ENCODE measurements at regions not wholly inside any gene's neighbourhood (a gene's known extent, or its start where the extent isn't known, plus 50 kb on each side); places are given as distances from the start of the nearest gene placed in this dataset.
"Not testable (repeated sequence)": the region's sequence is repeated elsewhere in the genome, so short reads cannot be mapped to it uniquely, and the experiment has no call there.

- Histone ChIP-seq H3F3A (ENCODE audit: insufficient read depth, low read length) (no peaks in the 10 kb centered on the region), H3K4me3 (ENCODE audit: low read depth, low read length, poor library complexity, severe bottlenecking) (no peak overlapping the region), H4K20me1 (ENCODE audit: insufficient read depth, low read length) (no peaks in the 10 kb centered on the region), H3K9ac (ENCODE audit: low read length) (no peak overlapping the region), H2AFZ (ENCODE audit: low read length) (no peak overlapping the region), H3K9me2 (ENCODE audit: low read depth, low read length) (no peaks in the 10 kb centered on the region), H3K4me2 (ENCODE audit: low read length) (no peak overlapping the region), H3K9me3 (ENCODE audit: low read length) (no peaks in the 10 kb centered on the region), H3K27ac (ENCODE audit: low read depth, low read length, poor library complexity, severe bottlenecking) (no peak overlapping the region), H3K36me3 (ENCODE audit: insufficient read depth, low read length) (no peaks in the 10 kb centered on the region), H3K27me3 (ENCODE audit: insufficient read depth, low read length) (no peaks in the 10 kb centered on the region), H3K4me1 (ENCODE audit: insufficient read depth, low read length, severe bottlenecking) (no peaks in the 10 kb centered on the region), H3K79me2 (ENCODE audit: insufficient read depth, low read length) (no peaks in the 10 kb centered on the region)
- no peak for TF ChIP-seq CTCF (IDR thresholded peaks at IDR 0.05; ENCODE audit: low read length)
- TF ChIP-seq EZH2 (IDR thresholded peaks at IDR 0.05; ENCODE audit: borderline replicate concordance, low read length): no peak
Observed at GRCh38 chrX:19237901-19238300, 105.8 kb upstream of the PDHA1 start.

GRCh38 chrX:19243431-19243830, 100.3 kb upstream of the PDHA1 start:
- Histone ChIP-seq H3K9me2 (ENCODE audit: low read depth, low read length) (no peaks in the 10 kb centered on the region), H3K27me3 (ENCODE audit: insufficient read depth, low read length) (no peaks in the 10 kb centered on the region), H3K4me2 (ENCODE audit: low read length) (no peak overlapping the region), H3F3A (ENCODE audit: insufficient read depth, low read length) (no peaks in the 10 kb centered on the region), H3K27ac (ENCODE audit: low read depth, low read length, poor library complexity, severe bottlenecking) (no peak overlapping the region), H3K4me3 (ENCODE audit: low read depth, low read length, poor library complexity, severe bottlenecking) (no peak overlapping the region), H4K20me1 (ENCODE audit: insufficient read depth, low read length) (no peaks in the 10 kb centered on the region), H3K9ac (ENCODE audit: low read length) (no peak overlapping the region), H3K79me2 (ENCODE audit: insufficient read depth, low read length) (no peaks in the 10 kb centered on the region), H3K9me3 (ENCODE audit: low read length) (no peaks in the 10 kb centered on the region), H2AFZ (ENCODE audit: low read length) (no peak overlapping the region), H3K36me3 (ENCODE audit: insufficient read depth, low read length) (no peaks in the 10 kb centered on the region), H3K4me1 (ENCODE audit: insufficient read depth, low read length, severe bottlenecking) (no peaks in the 10 kb centered on the region)
- TF ChIP-seq EZH2 (IDR thresholded peaks at IDR 0.05; ENCODE audit: borderline replicate concordance, low read length) (no peak), CTCF (IDR thresholded peaks at IDR 0.05; ENCODE audit: low read length) (no peak)

GRCh38 chrX:19244921-19245320, 98.8 kb upstream of the PDHA1 start:
- not testable (repeated sequence) for H2AFZ ChIP-seq (ENCODE audit: low read length); H3K9ac ChIP-seq (ENCODE audit: low read length); H3K36me3 ChIP-seq (ENCODE audit: insufficient read depth, low read length); H4K20me1 ChIP-seq (ENCODE audit: insufficient read depth, low read length); H3K9me2 ChIP-seq (ENCODE audit: low read depth, low read length); H3K9me3 ChIP-seq (ENCODE audit: low read length); H3K4me3 ChIP-seq (ENCODE audit: low read depth, low read length, poor library complexity, severe bottlenecking); H3K79me2 ChIP-seq (ENCODE audit: insufficient read depth, low read length); H3K4me1 ChIP-seq (ENCODE audit: insufficient read depth, low read length, severe bottlenecking); H3K27me3 ChIP-seq (ENCODE audit: insufficient read depth, low read length); H3K27ac ChIP-seq (ENCODE audit: low read depth, low read length, poor library complexity, severe bottlenecking); H3F3A ChIP-seq (ENCODE audit: insufficient read depth, low read length); H3K4me2 ChIP-seq (ENCODE audit: low read length)

- Histone ChIP-seq H3K79me2 (ENCODE audit: insufficient read depth, low read length) (no peaks in the 10 kb centered on the region), H3K36me3 (ENCODE audit: insufficient read depth, low read length) (no peaks in the 10 kb centered on the region), H3K9me3 (ENCODE audit: low read length) (no peaks in the 10 kb centered on the region), H3K4me1 (ENCODE audit: insufficient read depth, low read length, severe bottlenecking) (no peaks in the 10 kb centered on the region), H4K20me1 (ENCODE audit: insufficient read depth, low read length) (no peaks in the 10 kb centered on the region), H3K27ac (ENCODE audit: low read depth, low read length, poor library complexity, severe bottlenecking) (no peak overlapping the region), H2AFZ (ENCODE audit: low read length) (no peak overlapping the region), H3F3A (ENCODE audit: insufficient read depth, low read length) (no peaks in the 10 kb centered on the region), H3K9ac (ENCODE audit: low read length) (no peak overlapping the region), H3K27me3 (ENCODE audit: insufficient read depth, low read length) (no peaks in the 10 kb centered on the region), H3K4me3 (ENCODE audit: low read depth, low read length, poor library complexity, severe bottlenecking) (no peak overlapping the region), H3K9me2 (ENCODE audit: low read depth, low read length) (no peaks in the 10 kb centered on the region), H3K4me2 (ENCODE audit: low read length) (no peak overlapping the region)
- TF ChIP-seq EZH2 (IDR thresholded peaks at IDR 0.05; ENCODE audit: borderline replicate concordance, low read length): no peak
- no peak for TF ChIP-seq CTCF (IDR thresholded peaks at IDR 0.05; ENCODE audit: low read length)
Observed at GRCh38 chrX:19245711-19246269, 97.9 kb upstream of the PDHA1 start.
